BE2C (cell line): ENCODE measurements at regions not wholly inside any gene's neighbourhood (a gene's known extent, or its start where the extent isn't known, plus 50 kb on each side); places are given as distances from the start of the nearest gene placed in this dataset.

Experiments
- DNase-seq: peaks from one replicate; pipeline ENCODE4 v3.0.0-alpha.2; 2020
- H3K27me3 ChIP-seq: fragments of 250-450 bp; sonication (Bioruptor Pico); 2 replicates; pipeline ENCODE4 v1.5.1; 2020; ENCODE audit warnings: mild to moderate bottlenecking
- H3K36me3 ChIP-seq: fragments of 250-450 bp; sonication (Bioruptor Pico); 2 replicates; pipeline ENCODE4 v1.5.1; 2020; ENCODE audit warnings: mild to moderate bottlenecking
- H3K4me1 ChIP-seq: fragments of 250-450 bp; sonication (Bioruptor Pico); 2 replicates; pipeline ENCODE4 v1.5.1; 2020
- H3K4me3 ChIP-seq: 2 replicates; pipeline ENCODE4 v1.5.1; 2011; ENCODE audit warnings: low read depth, low read length
- H3K9me3 ChIP-seq: fragments of 250-450 bp; sonication (Bioruptor Pico); 2 replicates; pipeline ENCODE4 v1.5.1; 2020
- CTCF ChIP-seq: IDR thresholded peaks from 2 replicates; pipeline ENCODE4 v1.5.1; 2012; ENCODE audit warnings: mild to moderate bottlenecking, low read depth, low read length

GRCh38 chrX:120000490-120001246 lies 57.1 kb upstream of the NKAP start:
- Histone ChIP-seq H3K36me3 (no peaks in the 10 kb centered on the region), H3K4me3 (no peak overlapping the region), H3K27me3 (peaks cover 52% of the 10 kb centered on the region), H3K4me1 (no peaks in the 10 kb centered on the region), H3K9me3 (no peaks in the 10 kb centered on the region)
- DNase-seq = no peak
- no peak for TF ChIP-seq CTCF

GRCh38 chrX:119999087-119999634 lies 55.6 kb upstream of the NKAP start:
- TF ChIP-seq CTCF = no peak

GRCh38 chrX:119997570-119997969 lies 54.0 kb upstream of the NKAP start:
- Histone ChIP-seq H3K27me3 (peaks cover 76% of the 10 kb centered on the region), H3K9me3 (no peaks in the 10 kb centered on the region), H3K36me3 (no peaks in the 10 kb centered on the region), H3K4me1 (no peaks in the 10 kb centered on the region), H3K4me3 (no peak overlapping the region)
- no peak for DNase-seq
- no peak for TF ChIP-seq CTCF

More at GRCh38 chrX:119999087-119999634, 55.6 kb upstream of the NKAP start:
- Histone ChIP-seq H3K9me3 (no peaks in the 10 kb centered on the region), H3K4me3 (no peak overlapping the region), H3K36me3 (no peaks in the 10 kb centered on the region), H3K4me1 (no peaks in the 10 kb centered on the region), H3K27me3 (peaks cover 63% of the 10 kb centered on the region)
- DNase-seq = no peak

- Histone ChIP-seq H3K4me3 (no peak overlapping the region), H3K36me3 (no peaks in the 10 kb centered on the region), H3K4me1 (no peaks in the 10 kb centered on the region), H3K9me3 (no peaks in the 10 kb centered on the region), H3K27me3 (peaks cover 83% of the 10 kb centered on the region)
- DNase-seq = no peak
- TF ChIP-seq CTCF = no peak
These were observed 53.3 kb upstream of the NKAP start for GRCh38 chrX:119996600-119997524.

GRCh38 chrX:119996069-119996468 lies 52.5 kb upstream of the NKAP start:
- Histone ChIP-seq H3K4me1 (no peaks in the 10 kb centered on the region), H3K4me3 (no peak overlapping the region), H3K9me3 (no peaks in the 10 kb centered on the region), H3K27me3 (peaks cover 90% of the 10 kb centered on the region), H3K36me3 (no peaks in the 10 kb centered on the region)
- TF ChIP-seq CTCF = no peak
- no peak for DNase-seq
